CD4-positive, alpha-beta T cell (primary cell): ENCODE measurements at regions not wholly inside any gene's neighbourhood (a gene's known extent, or its start where the extent isn't known, plus 50 kb on each side); places are given as distances from the start of the nearest gene placed in this dataset.
A peak's percentile ranks its signal among the peaks of the same experiment; 100 is the strongest.

ENCODE experiments used
- ATAC-seq: fragments of 200-7000 bp; cut with Tn5 transposase; one replicate; pipeline ENCODE4 v1.10.0; 2022; ENCODE audit warnings: mild to moderate bottlenecking; ENCODE audit not compliant: poor library complexity
- CTCF ChIA-PET: fragments of 350-600 bp; sonication (Branson Sonifier 250); formaldehyde crosslinking; loops from one replicate; lab custom pipeline; 2021; ENCODE audit warnings: antibody characterized with exemption, inconsistent platforms; lab: Charles Lee
- POLR2A ChIA-PET: fragments of 350-600 bp; sonication (Branson Sonifier 250); formaldehyde crosslinking; loops from one replicate; lab custom pipeline; 2021; ENCODE audit warnings: antibody characterized with exemption, inconsistent platforms; lab: Charles Lee
- DNase-seq, 14 experiments: peaks; one replicate each; pipeline ENCODE4 v3.0.0-alpha.2; 2013 to 2020; ENCODE audit warnings: mixed read lengths in 2 of 14
- H3K27ac ChIP-seq, 2 donors: one replicate each; pipeline versions ENCODE4 v1.5.1 to v1.7.0; 2013; ENCODE audit warnings: low read length in 2 of 2, low read depth in 1 of 2, mild to moderate bottlenecking in 1 of 2
- H3K27me3 ChIP-seq, 2 experiments: 1 replicate in 1 of 2; 2 replicates in 1 of 2; pipeline versions ENCODE4 v1.6.1 to v1.7.0; 2013; ENCODE audit warnings: low read length in 2 of 2, control low read depth in 1 of 2, mild to moderate bottlenecking in 1 of 2, moderate library complexity in 1 of 2; ENCODE audit not compliant: insufficient read depth in 2 of 2, control insufficient read depth in 1 of 2
- H3K36me3 ChIP-seq: one replicate; pipeline ENCODE4 v1.6.1; 2013; ENCODE audit warnings: low read length, control low read depth; ENCODE audit not compliant: insufficient read depth
- H3K4me1 ChIP-seq: one replicate; pipeline ENCODE4 v1.6.1; 2013; ENCODE audit warnings: low read length, control low read depth; ENCODE audit not compliant: insufficient read depth
- H3K4me3 ChIP-seq: one replicate; pipeline ENCODE4 v1.5.1; 2013; ENCODE audit warnings: mild to moderate bottlenecking, low read length, moderate library complexity
- H3K9me3 ChIP-seq, 2 experiments: 1 replicate in 1 of 2; 2 replicates in 1 of 2; pipeline versions ENCODE4 v1.6.1 to v1.7.0; 2013; ENCODE audit warnings: low read length in 2 of 2, mild to moderate bottlenecking in 2 of 2, control low read depth in 1 of 2, moderate library complexity in 1 of 2; ENCODE audit not compliant: control insufficient read depth in 1 of 2, insufficient read depth in 1 of 2
- H3K27ac Mint-ChIP-seq: one replicate; pipeline ENCODE4 v1.8.0; 2020; ENCODE audit warnings: mixed read lengths
- H3K27me3 Mint-ChIP-seq: one replicate; pipeline ENCODE4 v1.8.0; 2021; ENCODE audit warnings: mixed read lengths
- H3K36me3 Mint-ChIP-seq: one replicate; pipeline ENCODE4 v1.8.0; 2021; ENCODE audit warnings: low read depth, mixed read lengths
- H3K4me1 Mint-ChIP-seq: one replicate; pipeline ENCODE4 v1.8.0; 2021; ENCODE audit warnings: low read depth, mixed read lengths
- H3K4me3 Mint-ChIP-seq: one replicate; pipeline ENCODE4 v1.8.0; 2020; ENCODE audit warnings: mild to moderate bottlenecking, mixed read lengths
- H3K9me3 Mint-ChIP-seq: one replicate; pipeline ENCODE4 v1.8.0; 2020; ENCODE audit warnings: mixed read lengths
- intact Hi-C, 2 experiments: fragments of 100-400 bp; cut with DNase I in 1 of 2; cut with micrococcal nuclease in 1 of 2; formaldehyde crosslinking; loops; one replicate each; pipeline versions ENCODE4 v1.15.1 to v1.9.0; 2023 to 2025; cut with DNase I, micrococcal nuclease
- TF ChIP-seq, protein P1 (sequence below): fragments of 200-600 bp; IDR thresholded peaks from one replicate; pipeline ENCODE4 v1.8.0; 2022; ENCODE audit warnings: antibody characterized with exemption, mild to moderate bottlenecking

GRCh38 chr1:59113876-59114457 is 182.9 kb upstream of the FGGY start:
- intact Hi-C loops: no loop called here
- no peaks in the 10 kb centered on the region for H3K9me3 Mint-ChIP-seq
- Histone ChIP-seq H3K9me3 (no peaks in the 10 kb centered on the region), H3K4me1 (no peaks in the 10 kb centered on the region), H3K36me3 (no peaks in the 10 kb centered on the region), H3K4me3 (no peak overlapping the region), H3K27me3 (no peaks in the 10 kb centered on the region), H3K27ac (no peak overlapping the region)
- POLR2A ChIA-PET: no interaction called here
- H3K36me3 Mint-ChIP-seq: no peaks in the 10 kb centered on the region
- ATAC-seq (no peak), DNase-seq (no peak)
- H3K27ac Mint-ChIP-seq: no peak overlapping the region
- TF ChIP-seq, protein P1, sequence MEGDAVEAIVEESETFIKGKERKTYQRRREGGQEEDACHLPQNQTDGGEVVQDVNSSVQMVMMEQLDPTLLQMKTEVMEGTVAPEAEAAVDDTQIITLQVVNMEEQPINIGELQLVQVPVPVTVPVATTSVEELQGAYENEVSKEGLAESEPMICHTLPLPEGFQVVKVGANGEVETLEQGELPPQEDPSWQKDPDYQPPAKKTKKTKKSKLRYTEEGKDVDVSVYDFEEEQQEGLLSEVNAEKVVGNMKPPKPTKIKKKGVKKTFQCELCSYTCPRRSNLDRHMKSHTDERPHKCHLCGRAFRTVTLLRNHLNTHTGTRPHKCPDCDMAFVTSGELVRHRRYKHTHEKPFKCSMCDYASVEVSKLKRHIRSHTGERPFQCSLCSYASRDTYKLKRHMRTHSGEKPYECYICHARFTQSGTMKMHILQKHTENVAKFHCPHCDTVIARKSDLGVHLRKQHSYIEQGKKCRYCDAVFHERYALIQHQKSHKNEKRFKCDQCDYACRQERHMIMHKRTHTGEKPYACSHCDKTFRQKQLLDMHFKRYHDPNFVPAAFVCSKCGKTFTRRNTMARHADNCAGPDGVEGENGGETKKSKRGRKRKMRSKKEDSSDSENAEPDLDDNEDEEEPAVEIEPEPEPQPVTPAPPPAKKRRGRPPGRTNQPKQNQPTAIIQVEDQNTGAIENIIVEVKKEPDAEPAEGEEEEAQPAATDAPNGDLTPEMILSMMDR: no peak
- H3K4me3 Mint-ChIP-seq: no peak overlapping the region
- no peaks in the 10 kb centered on the region for H3K27me3 Mint-ChIP-seq
- H3K4me1 Mint-ChIP-seq: no peaks in the 10 kb centered on the region
- CTCF ChIA-PET: no interaction called here

DNA sequence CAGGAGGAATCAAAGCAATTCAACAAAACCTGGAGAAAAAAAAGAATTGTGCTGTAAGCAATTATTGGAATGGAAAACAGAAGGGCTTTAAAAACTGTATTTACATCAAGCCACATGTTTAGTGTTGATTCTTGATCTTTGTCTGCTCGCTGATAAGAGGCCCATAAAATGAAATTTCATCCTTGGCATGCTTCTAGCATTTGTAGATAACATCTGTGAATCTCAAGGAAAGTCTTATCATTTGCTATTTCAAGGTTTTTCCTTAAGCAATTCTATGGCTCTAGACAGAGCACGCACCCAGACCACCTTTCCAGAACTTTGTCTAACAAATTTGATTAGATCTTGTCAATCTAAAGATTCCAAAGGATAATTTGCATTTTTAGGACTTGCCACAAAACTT is 181.0 kb upstream of the FGGY start:
- no peaks in the 10 kb centered on the region for H3K9me3 Mint-ChIP-seq
- Histone ChIP-seq H3K27ac (no peak overlapping the region), H3K27me3 (no peaks in the 10 kb centered on the region), H3K4me1 (no peaks in the 10 kb centered on the region), H3K9me3 (no peaks in the 10 kb centered on the region), H3K4me3 (no peak overlapping the region), H3K36me3 (no peaks in the 10 kb centered on the region)
- intact Hi-C loops: no loop called here
- H3K36me3 Mint-ChIP-seq: no peaks in the 10 kb centered on the region
- CTCF ChIA-PET: no interaction called here
- no peak for ATAC-seq
- peaks cover 3% of the 10 kb centered on the region for H3K27me3 Mint-ChIP-seq
- POLR2A ChIA-PET: no interaction called here
- no peak overlapping the region for H3K4me3 Mint-ChIP-seq
- TF ChIP-seq, protein P1: no peak
- no peak for DNase-seq
- H3K27ac Mint-ChIP-seq: no peak overlapping the region
- no peaks in the 10 kb centered on the region for H3K4me1 Mint-ChIP-seq

- ChIA-PET POLR2A (no interaction called here), CTCF (no interaction called here)
- Mint-ChIP-seq H3K4me1 (no peaks in the 10 kb centered on the region), H3K27me3 (peaks cover 3% of the 10 kb centered on the region), H3K27ac (no peak overlapping the region), H3K4me3 (no peak overlapping the region), H3K36me3 (no peaks in the 10 kb centered on the region), H3K9me3 (no peaks in the 10 kb centered on the region)
- Histone ChIP-seq H3K27me3 (no peaks in the 10 kb centered on the region), H3K9me3 (no peaks in the 10 kb centered on the region), H3K36me3 (no peaks in the 10 kb centered on the region), H3K4me3 (no peak overlapping the region), H3K4me1 (no peaks in the 10 kb centered on the region), H3K27ac (no peak overlapping the region)
- TF ChIP-seq, protein P1: no peak
- intact Hi-C loops: no loop called here
- DNase-seq: peak in 1 of 14 experiments; percentile 11
- ATAC-seq: no peak
Observed at GRCh38 chr1:59116920-59117542, 179.9 kb upstream of the FGGY start.
